Astrocyte (in vitro differentiated cells and primary cell): ENCODE measurements at regions not wholly inside any gene's neighbourhood (a gene's known extent, or its start where the extent isn't known, plus 50 kb on each side); places are given as distances from the start of the nearest gene placed in this dataset.

Experiments
- CTCF ChIP-seq: IDR thresholded peaks from 2 replicates; pipeline ENCODE4 v1.5.1; 2011; ENCODE audit warnings: low read depth, mild to moderate bottlenecking, inconsistent platforms, low read length, moderate library complexity; ENCODE audit not compliant: insufficient read depth
- EZH2 ChIP-seq: IDR thresholded peaks from 2 replicates; pipeline ENCODE4 v1.6.1; 2012; ENCODE audit warnings: mild to moderate bottlenecking, low read length, inconsistent platforms; ENCODE audit not compliant: insufficient read depth

- no peak for TF ChIP-seq CTCF
- no peak for TF ChIP-seq EZH2
Measured at GRCh38 chr6:11362564-11362963, 130.1 kb upstream of the NEDD9 start.
